ENCODE measurements at regions not wholly inside any gene's neighbourhood (a gene's known extent, or its start where the extent isn't known, plus 50 kb on each side); places are given as distances from the start of the nearest gene placed in this dataset.

- no peak for DNase-seq (ENCODE audit: low read depth)
- TF ChIP-seq, protein P1, sequence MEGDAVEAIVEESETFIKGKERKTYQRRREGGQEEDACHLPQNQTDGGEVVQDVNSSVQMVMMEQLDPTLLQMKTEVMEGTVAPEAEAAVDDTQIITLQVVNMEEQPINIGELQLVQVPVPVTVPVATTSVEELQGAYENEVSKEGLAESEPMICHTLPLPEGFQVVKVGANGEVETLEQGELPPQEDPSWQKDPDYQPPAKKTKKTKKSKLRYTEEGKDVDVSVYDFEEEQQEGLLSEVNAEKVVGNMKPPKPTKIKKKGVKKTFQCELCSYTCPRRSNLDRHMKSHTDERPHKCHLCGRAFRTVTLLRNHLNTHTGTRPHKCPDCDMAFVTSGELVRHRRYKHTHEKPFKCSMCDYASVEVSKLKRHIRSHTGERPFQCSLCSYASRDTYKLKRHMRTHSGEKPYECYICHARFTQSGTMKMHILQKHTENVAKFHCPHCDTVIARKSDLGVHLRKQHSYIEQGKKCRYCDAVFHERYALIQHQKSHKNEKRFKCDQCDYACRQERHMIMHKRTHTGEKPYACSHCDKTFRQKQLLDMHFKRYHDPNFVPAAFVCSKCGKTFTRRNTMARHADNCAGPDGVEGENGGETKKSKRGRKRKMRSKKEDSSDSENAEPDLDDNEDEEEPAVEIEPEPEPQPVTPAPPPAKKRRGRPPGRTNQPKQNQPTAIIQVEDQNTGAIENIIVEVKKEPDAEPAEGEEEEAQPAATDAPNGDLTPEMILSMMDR (IDR thresholded peaks at IDR 0.05; ENCODE audit: insufficient read depth, low read depth, low read length, missing control alignments) = no peak
- no peak overlapping the region for H3K4me3 ChIP-seq (ENCODE audit: low read length)
Observed at GRCh38 chr6:159642995-159643394, 50.0 kb downstream of the SOD2 start.

- TF ChIP-seq, protein P1 (IDR thresholded peaks at IDR 0.05; ENCODE audit: insufficient read depth, low read depth, low read length, missing control alignments) = no peak
- DNase-seq (ENCODE audit: low read depth) = no peak
Observed at GRCh38 chr6:159642481-159642880, 50.6 kb downstream of the SOD2 start.

DNA sequence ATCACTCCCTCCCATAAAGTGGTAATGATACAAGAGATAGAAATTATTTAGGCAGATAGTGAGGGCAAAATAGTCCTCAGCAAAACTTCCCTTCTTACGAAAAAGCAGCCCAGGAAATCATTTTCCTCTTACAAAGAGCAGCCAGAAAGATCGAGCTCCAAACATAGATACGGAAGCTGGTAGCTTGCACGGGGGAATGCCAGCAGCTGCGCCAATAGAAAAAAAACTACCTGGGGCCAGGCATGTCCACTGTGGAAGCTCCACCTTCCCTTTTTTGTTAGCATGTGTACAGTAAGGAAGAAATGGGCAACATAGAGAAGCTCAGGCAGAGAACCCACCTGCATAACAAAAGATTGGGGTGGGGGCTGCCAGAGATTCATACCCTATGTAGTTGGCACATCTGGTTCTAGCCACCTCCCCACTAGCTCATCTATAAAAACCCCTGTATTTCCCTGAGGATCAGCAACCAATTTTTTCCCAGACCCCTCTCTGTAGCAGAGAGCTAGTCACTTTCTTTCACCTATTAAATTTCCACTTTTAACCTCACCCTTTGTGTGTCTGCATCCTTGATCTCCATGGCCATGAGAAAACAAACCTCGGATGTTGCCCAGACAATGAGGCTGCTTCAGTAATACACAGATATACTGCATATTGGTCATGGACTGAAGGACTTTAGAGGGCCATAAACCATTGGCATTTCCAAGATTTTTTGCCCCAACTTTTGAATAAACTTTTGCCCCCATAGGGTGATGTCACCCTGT lies 52.1 kb downstream of the SOD2 start:
- DNase-seq (ENCODE audit: low read depth) = no peak
- no peak overlapping the region for H3K4me3 ChIP-seq (ENCODE audit: low read length)
- TF ChIP-seq, protein P1 (IDR thresholded peaks at IDR 0.05; ENCODE audit: insufficient read depth, low read depth, low read length, missing control alignments) = no peak

More at GRCh38 chr6:159642481-159642880, 50.6 kb downstream of the SOD2 start:
- H3K4me3 ChIP-seq (ENCODE audit: low read length) = no peak overlapping the region

GRCh38 chr6:159640322-159640721 lies 52.7 kb downstream of the SOD2 start:
- DNase-seq (ENCODE audit: low read depth) = no peak
- no peak overlapping the region for H3K4me3 ChIP-seq (ENCODE audit: low read length)
- TF ChIP-seq, protein P1 (IDR thresholded peaks at IDR 0.05; ENCODE audit: insufficient read depth, low read depth, low read length, missing control alignments) = no peak

DNA sequence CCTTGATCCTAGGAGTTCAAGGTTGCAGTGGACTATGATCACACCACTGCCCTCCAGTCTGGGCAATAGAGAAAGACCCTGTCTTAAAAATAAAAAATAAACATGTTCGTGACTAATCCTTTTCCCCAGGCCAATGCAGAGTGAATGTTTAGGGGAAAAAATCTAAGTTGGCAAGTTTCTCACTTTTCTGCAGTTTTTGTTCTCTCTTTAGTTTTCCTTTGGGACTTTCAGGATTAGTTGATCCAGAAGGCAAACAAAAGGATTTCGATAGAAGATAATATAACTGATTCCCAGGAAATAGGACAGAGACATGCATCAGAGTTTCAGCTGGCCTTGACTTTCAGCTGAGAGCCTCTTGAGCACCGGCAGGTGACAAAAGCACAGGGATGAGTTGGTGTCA lies 53.3 kb downstream of the SOD2 start:
- H3K4me3 ChIP-seq (ENCODE audit: low read length) = no peak overlapping the region
- DNase-seq (ENCODE audit: low read depth) = no peak
- TF ChIP-seq, protein P1 (IDR thresholded peaks at IDR 0.05; ENCODE audit: insufficient read depth, low read depth, low read length, missing control alignments) = no peak

GRCh38 chr6:159633196-159633595 lies 59.8 kb downstream of the SOD2 start:
- no peak overlapping the region for H3K4me3 ChIP-seq (ENCODE audit: low read length)
- peak; percentile 25 for DNase-seq (ENCODE audit: low read depth)
- TF ChIP-seq, protein P1 (IDR thresholded peaks at IDR 0.05; ENCODE audit: insufficient read depth, low read depth, low read length, missing control alignments) = peak; percentile 39

- TF ChIP-seq, protein P1 (IDR thresholded peaks at IDR 0.05; ENCODE audit: insufficient read depth, low read depth, low read length, missing control alignments) = no peak
- no peak overlapping the region for H3K4me3 ChIP-seq (ENCODE audit: low read length)
Observed at GRCh38 chr6:159631886-159632285, 61.2 kb downstream of the SOD2 start.

More at GRCh38 chr6:159631886-159632285, 61.2 kb downstream of the SOD2 start:
- no peak for DNase-seq (ENCODE audit: low read depth)

Measured in epithelial cell of esophagus (primary cell).